GM12878 (cell line): ENCODE measurements at regions not wholly inside any gene's neighbourhood (a gene's known extent, or its start where the extent isn't known, plus 50 kb on each side); places are given as distances from the start of the nearest gene placed in this dataset.

ENCODE experiments used
- ATAC-seq: fragments of 200-7000 bp; cut with Tn5 transposase; 3 replicates; pipeline ENCODE4 v1.9.1; 2020; ENCODE audit warnings: mild to moderate bottlenecking, moderate library complexity
- BruUV-seq: library from RNA; stranded (reverse); fragments of 400-500 nt; replicated peaks from 2 replicates; lab custom pipeline; 2021; lab: Mats Ljungman, UMichigan
- CTCF ChIA-PET: fragments of 300-600 bp; sonication (Branson Sonifier 250); formaldehyde crosslinking; extraction: SDS; loops from one replicate; lab custom pipeline; 2021; ENCODE audit warnings: inconsistent platforms; lab: Yijun Ruan, JAX
- POLR2A ChIA-PET: fragments of 350-600 bp; formaldehyde crosslinking; extraction: SDS; loops from one replicate; lab custom pipeline; 2021; ENCODE audit warnings: inconsistent platforms; lab: Charles Lee
- RAD21 ChIA-PET: fragments of 300-600 bp; sonication (Branson Sonifier 250); formaldehyde crosslinking; loops from one replicate; lab custom pipeline; 2023; ENCODE audit warnings: antibody characterized with exemption; ENCODE audit not compliant: unreplicated experiment; lab: Charles Lee
- SMC1A ChIA-PET: fragments of 300-600 bp; sonication (Branson Sonifier 250); formaldehyde crosslinking; loops from one replicate; lab custom pipeline; 2023; ENCODE audit not compliant: unreplicated experiment, uncharacterized antibody; lab: Charles Lee
- DNase-seq: peaks from one replicate; pipeline ENCODE4 v3.0.0-alpha.2; 2011; ENCODE audit warnings: low read depth, low spot score
- FAIRE-seq: peaks from 3 replicates; lab custom pipeline; 2011; peaks lifted over from hg19 to GRCh38; lab: Jason Lieb, UNC
- H2AFZ ChIP-seq: 2 replicates; pipeline ENCODE4 v1.6.0; 2011; ENCODE audit warnings: low read depth, low read length, control low read depth; ENCODE audit not compliant: control insufficient read depth
- H3K27ac ChIP-seq: 2 replicates; pipeline ENCODE4 v1.5.1; 2011; ENCODE audit warnings: control low read depth; ENCODE audit not compliant: control insufficient read depth, insufficient read depth
- H3K27me3 ChIP-seq, 2 experiments: replicated peaks in 1 of 2; 2 replicates each; pipeline versions ENCODE4 v1.6.0 to v1.6.1; 2011; ENCODE audit warnings: low read length in 1 of 2; ENCODE audit not compliant: control insufficient read depth in 2 of 2, insufficient read depth in 2 of 2
- H3K36me3 ChIP-seq, 2 experiments: 2 replicates each; pipeline ENCODE4 v1.5.1; 2011; ENCODE audit warnings: low read length in 1 of 2; ENCODE audit not compliant: control insufficient read depth in 2 of 2, insufficient read depth in 2 of 2
- H3K4me1 ChIP-seq: 2 replicates; pipeline ENCODE4 v1.6.1; 2011; ENCODE audit warnings: mild to moderate bottlenecking, low read length, moderate library complexity, mixed read lengths; ENCODE audit not compliant: control insufficient read depth, insufficient read depth
- H3K4me2 ChIP-seq: 2 replicates; pipeline ENCODE4 v1.6.0; 2011; ENCODE audit warnings: control low read depth; ENCODE audit not compliant: control insufficient read depth, insufficient read depth
- H3K4me3 ChIP-seq: fragments of 200-600 bp; sonication (generic); 2 replicates; pipeline ENCODE4 v1.5.1; 2016
- H3K79me2 ChIP-seq: 2 replicates; pipeline ENCODE4 v1.6.0; 2011; ENCODE audit warnings: low read length; ENCODE audit not compliant: control insufficient read depth, insufficient read depth
- H3K9ac ChIP-seq: 2 replicates; pipeline ENCODE4 v1.8.0; 2011; ENCODE audit warnings: low read length, control low read depth, mixed read lengths; ENCODE audit not compliant: control insufficient read depth, insufficient read depth
- H3K9me3 ChIP-seq: replicated peaks from 3 replicates; pipeline ENCODE4 v1.5.1; 2011; ENCODE audit warnings: mild to moderate bottlenecking, low read length; ENCODE audit not compliant: control insufficient read depth, insufficient read depth
- H4K20me1 ChIP-seq: 2 replicates; pipeline ENCODE4 v1.6.0; 2011; ENCODE audit not compliant: control insufficient read depth, insufficient read depth
- CEBPB ChIP-seq, 2 experiments: fragments of 150-350 bp in 1 of 2; IDR thresholded peaks; 2 replicates each; pipeline ENCODE4 v1.6.1; 2012 to 2014; ENCODE audit warnings: low read depth in 2 of 2, low read length in 2 of 2, borderline replicate concordance in 1 of 2, inconsistent platforms in 1 of 2
- EP300 ChIP-seq, 2 experiments: fragments of 150-350 bp in 1 of 2; IDR thresholded peaks; 2 replicates each; pipeline ENCODE4 v1.6.1; 2011 to 2012; ENCODE audit warnings: low read depth in 2 of 2, low read length in 2 of 2, borderline replicate concordance in 1 of 2, improper control_type of control experiment in 1 of 2, inconsistent platforms in 1 of 2; ENCODE audit not compliant: control insufficient read depth in 1 of 2
- FOXK2 ChIP-seq: fragments of 450-650 bp; IDR thresholded peaks from 2 replicates; pipeline ENCODE4 v1.6.1; 2017; ENCODE audit warnings: mild to moderate bottlenecking, moderate library complexity
- GABPA ChIP-seq: IDR thresholded peaks from 2 replicates; pipeline ENCODE4 v1.6.1; 2014; ENCODE audit warnings: antibody characterized with exemption, low read depth, mild to moderate bottlenecking, inconsistent platforms
- IRF4 ChIP-seq: IDR thresholded peaks from 2 replicates; pipeline ENCODE4 v1.6.1; 2011; ENCODE audit warnings: low read depth, low read length
- MYB ChIP-seq: fragments of 150-350 bp; IDR thresholded peaks from 2 replicates; pipeline ENCODE4 v1.6.1; 2014; ENCODE audit warnings: mild to moderate bottlenecking, low read depth, low read length, borderline replicate concordance
- NFXL1 ChIP-seq: fragments of 450-650 bp; IDR thresholded peaks from 2 replicates; pipeline ENCODE4 v1.6.1; 2017; ENCODE audit warnings: antibody characterized with exemption, mild to moderate bottlenecking, borderline replicate concordance
- NFYA ChIP-seq: IDR thresholded peaks from 2 replicates; pipeline ENCODE4 v1.6.1; 2011; ENCODE audit warnings: low read depth, mild to moderate bottlenecking, low read length, improper control_type of control experiment, borderline replicate concordance
- SMC3 ChIP-seq: IDR thresholded peaks from 2 replicates; pipeline ENCODE4 v1.6.1; 2011; ENCODE audit warnings: low read length, improper control_type of control experiment, borderline replicate concordance
- SUZ12 ChIP-seq: fragments of 200-600 bp; sonication (generic); IDR thresholded peaks from one replicate; pipeline ENCODE4 v1.6.1; 2018; ENCODE audit warnings: antibody characterized with exemption, mild to moderate bottlenecking; ENCODE audit not compliant: unreplicated experiment
- TBL1XR1 ChIP-seq: IDR thresholded peaks from 2 replicates; pipeline ENCODE4 v1.6.1; 2012; ENCODE audit warnings: low read depth, low read length, improper control_type of control experiment
- ZBED1 ChIP-seq: IDR thresholded peaks from 2 replicates; pipeline ENCODE4 v1.6.1; 2016; ENCODE audit warnings: borderline replicate concordance
- ZZZ3 ChIP-seq: IDR thresholded peaks from 2 replicates; pipeline ENCODE4 v1.6.1; 2011; ENCODE audit warnings: low read depth; ENCODE audit not compliant: control insufficient read depth, insufficient read length
- WGBS: methylation state at CpG from one replicate; pipeline ENCODE4 v1.1.6; 2016; ENCODE audit warnings: low lambda C conversion rate; ENCODE audit not compliant: insufficient replicate concordance, insufficient coverage; ENCODE audit errors: missing lambda C conversion rate; 5-methylcytosine and 5-hydroxymethylcytosine counted together
- in situ Hi-C: fragments of 300-500 bp; cut with MboI; formaldehyde crosslinking; loops from 9 replicates; pipeline ENCODE4 v1.14.3; 2018; ENCODE audit warnings: mixed read lengths
- intact Hi-C: fragments of 100-400 bp; cut with micrococcal nuclease; formaldehyde crosslinking; loops from one replicate; pipeline ENCODE4 v1.14.2; 2022; ENCODE audit not compliant: unreplicated experiment
- TF ChIP-seq, protein P1 (sequence below): fragments of 450-650 bp; IDR thresholded peaks from 2 replicates; pipeline ENCODE4 v1.6.1; 2017; ENCODE audit warnings: mild to moderate bottlenecking, moderate library complexity

DNA sequence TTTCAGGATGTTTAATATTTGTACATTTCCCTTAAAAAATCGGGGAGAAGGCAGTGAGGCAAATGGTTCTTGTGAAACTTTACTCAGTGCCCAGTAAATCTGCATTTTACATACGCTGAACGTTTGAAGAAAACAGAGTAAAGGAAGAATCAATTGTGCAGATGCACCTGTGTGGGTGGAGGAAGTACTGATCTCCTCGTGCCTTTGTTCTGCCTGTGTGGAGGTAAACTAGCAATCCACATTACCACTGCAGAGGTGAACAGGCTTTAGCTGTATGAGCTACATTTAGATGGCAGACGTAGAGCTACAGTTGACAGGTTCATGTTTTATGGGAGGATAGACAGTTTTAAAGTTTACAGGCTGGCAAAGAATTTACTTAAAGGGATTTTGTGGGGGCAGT is 62.7 kb upstream of the VIPR2 start:
- FAIRE-seq, result no peak
- CTCF ChIA-PET, result no interaction called here
- H3K27me3 ChIP-seq, result no peaks in the 10 kb centered on the region
- POLR2A ChIA-PET, result no interaction called here
- BruUV-seq, result no TSS peak
- no peak for DNase-seq
- no peak overlapping the region for H2AFZ ChIP-seq
- no peaks in the 10 kb centered on the region; the same call in 2 of the 3 replicates for H3K9me3 ChIP-seq
- H4K20me1 ChIP-seq, result no peaks in the 10 kb centered on the region
- RAD21 ChIA-PET, result no interaction called here
- no peak overlapping the region for H3K9ac ChIP-seq
- SMC1A ChIA-PET, result no interaction called here
- H3K36me3 ChIP-seq, result no peaks in the 10 kb centered on the region
- no peaks in the 10 kb centered on the region for H3K79me2 ChIP-seq
- TF ChIP-seq NFYA, result no peak
- no peak for TF ChIP-seq FOXK2
- TF ChIP-seq TBL1XR1, result no peak
- TF ChIP-seq SUZ12, result no peak
- no peak for TF ChIP-seq GABPA
- no peak for TF ChIP-seq EP300 (IDR thresholded peaks at IDR 0.05; ENCODE audit: borderline replicate concordance in 1 of 2, control insufficient read depth in 1 of 2, low read depth in 2 of 2, low read length in 2 of 2)
- no peak for TF ChIP-seq IRF4
- H3K4me1 ChIP-seq, result no peaks in the 10 kb centered on the region
- no peak overlapping the region for H3K27ac ChIP-seq
- ATAC-seq, result no peak
- intact Hi-C loops, result no loop called here
- H3K4me3 ChIP-seq, result no peak overlapping the region
- H3K4me2 ChIP-seq, result no peak overlapping the region
- in situ Hi-C loops, result no loop called here
- WGBS, result 29% methylated on average over 5 of the region's 5 CpGs

DNA sequence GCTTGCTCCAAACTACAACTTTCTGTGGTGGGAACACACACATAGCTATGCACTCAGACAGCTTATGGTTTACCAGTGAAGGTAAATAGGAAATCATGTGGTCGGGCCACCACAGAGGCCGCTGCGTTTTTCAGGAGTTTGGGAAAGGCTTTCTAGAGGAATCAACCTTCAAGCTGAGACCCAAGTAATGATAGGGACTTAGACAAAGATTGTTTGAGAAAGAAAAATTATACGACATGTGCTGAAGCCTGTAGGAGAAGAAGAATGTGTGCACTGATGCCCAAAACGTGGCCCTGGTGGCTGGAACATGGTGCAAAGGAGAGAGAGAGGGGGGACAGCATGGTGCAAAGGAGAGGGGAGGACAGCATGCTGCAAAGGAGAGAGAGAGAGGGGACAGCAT is 61.2 kb upstream of the VIPR2 start:
- Histone ChIP-seq H3K79me2 (no peaks in the 10 kb centered on the region), H3K4me2 (no peak overlapping the region), H3K36me3 (no peaks in the 10 kb centered on the region), H2AFZ (no peak overlapping the region), H3K27ac (no peak overlapping the region), H4K20me1 (no peaks in the 10 kb centered on the region), H3K9ac (no peak overlapping the region), H3K9me3 (no peaks in the 10 kb centered on the region; the same call in 2 of the 3 replicates), H3K4me1 (no peaks in the 10 kb centered on the region), H3K4me3 (no peak overlapping the region), H3K27me3 (no peaks in the 10 kb centered on the region)
- no TSS peak for BruUV-seq
- in situ Hi-C loops (no loop called here), intact Hi-C loops (no loop called here)
- ChIA-PET POLR2A (no interaction called here), CTCF (no interaction called here), RAD21 (no interaction called here), SMC1A (no interaction called here)
- DNase-seq (no peak), FAIRE-seq (no peak), ATAC-seq (no peak)
- 23% methylated on average over 5 of the region's 5 CpGs for WGBS
- TF ChIP-seq CEBPB (IDR thresholded peaks at IDR 0.05; ENCODE audit: borderline replicate concordance in 1 of 2, low read depth in 2 of 2, low read length in 2 of 2), result no peak
- TF ChIP-seq ZBED1, result no peak
- no peak for TF ChIP-seq MYB
- no peak for TF ChIP-seq ZZZ3
- TF ChIP-seq, protein P1, sequence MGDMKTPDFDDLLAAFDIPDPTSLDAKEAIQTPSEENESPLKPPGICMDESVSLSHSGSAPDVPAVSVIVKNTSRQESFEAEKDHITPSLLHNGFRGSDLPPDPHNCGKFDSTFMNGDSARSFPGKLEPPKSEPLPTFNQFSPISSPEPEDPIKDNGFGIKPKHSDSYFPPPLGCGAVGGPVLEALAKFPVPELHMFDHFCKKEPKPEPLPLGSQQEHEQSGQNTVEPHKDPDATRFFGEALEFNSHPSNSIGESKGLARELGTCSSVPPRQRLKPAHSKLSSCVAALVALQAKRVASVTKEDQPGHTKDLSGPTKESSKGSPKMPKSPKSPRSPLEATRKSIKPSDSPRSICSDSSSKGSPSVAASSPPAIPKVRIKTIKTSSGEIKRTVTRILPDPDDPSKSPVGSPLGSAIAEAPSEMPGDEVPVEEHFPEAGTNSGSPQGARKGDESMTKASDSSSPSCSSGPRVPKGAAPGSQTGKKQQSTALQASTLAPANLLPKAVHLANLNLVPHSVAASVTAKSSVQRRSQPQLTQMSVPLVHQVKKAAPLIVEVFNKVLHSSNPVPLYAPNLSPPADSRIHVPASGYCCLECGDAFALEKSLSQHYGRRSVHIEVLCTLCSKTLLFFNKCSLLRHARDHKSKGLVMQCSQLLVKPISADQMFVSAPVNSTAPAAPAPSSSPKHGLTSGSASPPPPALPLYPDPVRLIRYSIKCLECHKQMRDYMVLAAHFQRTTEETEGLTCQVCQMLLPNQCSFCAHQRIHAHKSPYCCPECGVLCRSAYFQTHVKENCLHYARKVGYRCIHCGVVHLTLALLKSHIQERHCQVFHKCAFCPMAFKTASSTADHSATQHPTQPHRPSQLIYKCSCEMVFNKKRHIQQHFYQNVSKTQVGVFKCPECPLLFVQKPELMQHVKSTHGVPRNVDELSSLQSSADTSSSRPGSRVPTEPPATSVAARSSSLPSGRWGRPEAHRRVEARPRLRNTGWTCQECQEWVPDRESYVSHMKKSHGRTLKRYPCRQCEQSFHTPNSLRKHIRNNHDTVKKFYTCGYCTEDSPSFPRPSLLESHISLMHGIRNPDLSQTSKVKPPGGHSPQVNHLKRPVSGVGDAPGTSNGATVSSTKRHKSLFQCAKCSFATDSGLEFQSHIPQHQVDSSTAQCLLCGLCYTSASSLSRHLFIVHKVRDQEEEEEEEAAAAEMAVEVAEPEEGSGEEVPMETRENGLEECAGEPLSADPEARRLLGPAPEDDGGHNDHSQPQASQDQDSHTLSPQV, result no peak
- no peak for TF ChIP-seq NFXL1
- TF ChIP-seq SMC3, result no peak
